GOT3 (cell line): ENCODE measurements at regions not wholly inside any gene's neighbourhood (a gene's known extent, or its start where the extent isn't known, plus 50 kb on each side); places are given as distances from the start of the nearest gene placed in this dataset.
"Not testable (repeated sequence)": the region's sequence is repeated elsewhere in the genome, so short reads cannot be mapped to it uniquely, and the experiment has no call there.

ENCODE experiments used
- DNase-seq: peaks from one replicate; lab custom pipeline; 2025; ENCODE audit warnings: mixed read lengths; lab: John Stamatoyannopoulos, UW

DNA sequence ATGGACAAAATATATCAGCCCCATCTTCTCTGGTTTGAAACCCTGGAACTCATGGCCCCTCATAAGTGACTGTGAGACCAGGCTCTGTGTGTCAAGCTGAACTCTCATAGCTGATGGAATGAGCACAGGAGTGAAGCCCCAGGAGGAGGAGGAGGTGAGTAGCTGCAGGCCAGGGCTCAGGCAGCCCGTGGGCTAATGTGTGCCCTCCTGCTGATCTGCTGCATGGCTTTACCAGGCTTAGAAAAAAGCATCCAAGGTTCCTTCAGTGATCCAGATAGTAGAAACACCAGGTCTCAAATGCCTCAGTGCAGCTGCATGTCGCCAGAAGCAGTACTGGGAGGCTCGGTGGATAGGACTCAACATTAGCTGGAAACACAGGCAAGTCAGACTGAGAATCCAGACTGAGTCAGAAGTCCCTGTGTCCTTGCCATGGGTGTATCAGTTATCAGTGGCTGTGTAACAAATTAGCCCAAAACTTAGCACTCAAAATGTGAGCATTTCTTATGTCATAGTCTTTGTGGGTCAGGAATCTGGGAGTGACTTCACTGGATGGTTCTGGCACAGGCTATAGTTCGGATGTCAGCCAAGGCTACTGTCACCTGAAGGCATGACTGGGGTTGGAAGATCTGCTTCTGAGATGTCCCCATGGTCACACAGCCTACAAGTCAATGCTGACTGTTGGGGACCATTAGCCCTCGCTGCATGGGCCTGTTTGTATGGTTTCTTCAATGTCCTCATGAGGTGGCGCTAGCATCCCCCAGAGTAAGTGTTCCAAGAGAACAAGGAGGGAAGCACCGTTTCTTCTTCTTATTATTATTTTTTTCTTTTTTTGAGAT is 255.4 kb upstream of the IRF2BP2 start:
- no peak for DNase-seq

DNA sequence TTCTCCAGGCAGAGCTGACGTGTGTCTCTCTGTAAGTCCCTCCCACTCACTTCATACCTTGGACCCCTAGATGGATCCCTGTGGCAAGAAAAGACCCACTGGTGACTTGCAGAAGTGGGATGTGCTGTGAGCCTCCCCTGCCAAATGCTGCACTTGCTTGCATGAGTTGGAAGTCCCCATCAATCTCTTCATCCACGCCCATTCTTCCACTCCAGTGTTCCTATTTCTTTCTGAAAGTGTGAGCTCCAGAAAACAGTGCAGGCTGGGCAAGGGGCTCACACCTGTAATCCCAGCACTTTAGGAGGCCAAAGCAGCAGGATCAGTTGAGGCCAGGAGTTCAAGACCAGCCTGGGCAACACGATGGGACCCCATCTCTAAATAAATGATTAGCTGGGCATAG is 254.1 kb upstream of the IRF2BP2 start:
- DNase-seq, result no peak

DNA sequence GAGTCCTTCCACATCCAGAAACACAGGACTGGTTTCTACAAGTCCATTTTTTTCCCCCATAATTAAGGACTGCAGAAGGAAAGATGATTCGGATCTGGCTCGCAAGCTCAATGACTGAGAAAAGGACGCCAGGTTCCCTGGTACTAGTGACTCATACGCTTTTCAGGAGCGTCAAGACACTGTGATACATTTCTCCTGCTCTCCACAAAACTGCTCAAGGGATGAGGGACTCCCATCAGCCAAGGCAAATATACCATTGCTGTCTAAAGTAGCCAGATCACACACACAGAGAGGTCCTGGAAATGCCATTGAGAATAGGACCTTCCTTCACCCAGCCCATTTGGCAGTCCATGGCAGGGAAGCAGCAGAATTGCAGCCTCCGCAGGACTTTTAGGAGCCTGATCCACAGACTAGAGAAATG is 253.6 kb upstream of the IRF2BP2 start:
- DNase-seq, result no peak

DNA sequence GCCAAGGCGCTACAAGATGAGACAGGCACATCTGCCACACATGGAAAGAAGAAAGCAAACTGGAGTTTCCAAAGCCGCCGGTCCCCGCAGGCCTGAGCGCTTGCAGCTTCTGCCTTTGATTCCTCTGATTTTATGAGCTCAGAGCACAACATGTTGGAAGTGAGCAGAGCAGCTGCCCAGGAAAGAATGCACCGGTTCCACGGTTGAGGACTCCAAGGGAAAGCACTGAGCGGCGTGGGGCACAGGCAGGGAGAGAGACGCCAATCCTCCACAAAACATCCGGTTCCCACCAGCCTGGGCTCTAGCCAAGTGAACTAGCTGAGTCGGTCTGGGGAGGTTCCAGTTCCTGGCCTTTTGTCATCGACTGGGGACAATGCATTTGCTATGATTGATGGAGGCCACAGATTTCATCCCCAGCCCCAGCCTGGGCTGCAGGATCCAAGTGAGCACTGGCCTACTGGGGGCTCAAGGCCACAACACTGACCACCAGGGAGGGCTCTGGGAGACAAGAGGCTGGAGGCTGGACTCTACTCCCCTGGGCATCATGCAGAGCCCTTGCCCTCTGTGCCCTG is 253.1 kb upstream of the IRF2BP2 start:
- no peak for DNase-seq

DNA sequence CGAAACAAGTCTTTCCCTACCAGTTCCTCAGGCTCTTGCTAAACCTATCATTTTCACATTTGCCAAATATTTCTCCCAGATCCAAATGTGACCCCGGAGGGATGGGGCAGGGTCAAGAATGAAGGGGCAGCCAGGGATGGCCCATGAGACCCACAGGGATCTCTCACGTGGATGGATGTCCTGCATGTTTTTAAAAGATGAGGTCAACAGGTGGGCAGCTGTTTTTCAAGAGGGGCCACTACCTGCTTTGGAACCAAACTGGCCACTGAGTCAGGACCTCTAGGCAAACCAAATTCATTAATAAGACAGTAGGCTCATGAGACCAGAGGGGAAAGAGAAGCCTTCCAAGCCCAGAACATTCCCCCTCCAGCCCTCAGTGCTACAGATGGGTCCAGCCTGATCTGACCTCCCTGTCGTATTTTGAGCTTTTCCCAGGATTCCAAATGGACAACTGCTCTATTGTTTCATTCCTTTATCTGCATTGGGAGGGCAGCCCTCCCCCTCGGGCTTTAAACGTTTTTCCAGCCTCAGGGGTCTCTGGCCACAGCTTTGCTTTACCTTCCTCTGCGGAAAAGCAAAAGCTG is 252.5 kb upstream of the IRF2BP2 start:
- DNase-seq, result no peak

DNA sequence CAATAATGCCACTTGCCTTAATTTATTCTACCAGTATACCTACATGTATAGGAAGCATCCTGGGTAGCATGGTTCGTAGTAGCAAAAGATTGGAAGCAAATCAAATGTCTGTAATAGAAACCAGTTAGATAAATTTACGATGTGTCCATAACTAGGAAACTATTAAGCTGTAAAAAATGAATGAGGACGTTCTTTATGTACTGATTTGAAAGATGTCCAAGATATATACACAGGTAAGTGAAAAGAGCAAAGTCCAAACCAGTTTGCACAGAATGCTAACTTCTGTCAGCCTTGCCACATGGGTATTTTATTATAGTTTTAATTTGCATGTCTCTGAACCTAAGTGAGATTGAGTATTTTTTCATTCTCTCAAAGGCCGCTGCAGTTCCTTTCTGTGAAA is 251.8 kb upstream of the IRF2BP2 start:
- DNase-seq, result no peak

DNA sequence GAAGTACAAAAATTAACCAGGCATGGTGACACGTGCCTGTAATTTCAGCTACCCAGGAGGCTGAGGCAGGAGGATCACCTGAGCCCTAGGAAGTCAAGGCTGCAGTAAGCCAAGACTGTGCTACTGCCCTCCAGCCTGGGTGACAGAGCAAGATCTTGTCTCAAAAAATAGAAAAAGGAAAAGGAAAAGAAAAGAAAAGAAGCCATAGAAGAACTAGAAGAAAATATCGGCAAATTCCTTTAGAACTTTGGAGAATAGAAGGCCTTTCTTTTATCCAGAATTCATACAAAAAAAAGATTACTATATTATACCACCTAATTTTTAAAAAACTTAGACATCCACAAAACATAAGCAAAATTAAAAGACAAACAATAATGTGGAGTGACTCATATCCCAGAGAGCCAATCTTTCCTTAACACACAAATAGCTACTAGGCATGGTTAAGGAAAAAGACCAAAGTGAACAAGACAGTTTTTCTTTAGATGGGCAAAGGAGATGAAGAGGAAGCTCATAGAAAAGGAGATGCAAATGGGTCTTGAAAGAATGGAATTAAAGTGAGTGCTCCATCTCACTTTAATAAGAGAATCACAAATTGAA is 251.1 kb upstream of the IRF2BP2 start:
- no peak for DNase-seq

DNA sequence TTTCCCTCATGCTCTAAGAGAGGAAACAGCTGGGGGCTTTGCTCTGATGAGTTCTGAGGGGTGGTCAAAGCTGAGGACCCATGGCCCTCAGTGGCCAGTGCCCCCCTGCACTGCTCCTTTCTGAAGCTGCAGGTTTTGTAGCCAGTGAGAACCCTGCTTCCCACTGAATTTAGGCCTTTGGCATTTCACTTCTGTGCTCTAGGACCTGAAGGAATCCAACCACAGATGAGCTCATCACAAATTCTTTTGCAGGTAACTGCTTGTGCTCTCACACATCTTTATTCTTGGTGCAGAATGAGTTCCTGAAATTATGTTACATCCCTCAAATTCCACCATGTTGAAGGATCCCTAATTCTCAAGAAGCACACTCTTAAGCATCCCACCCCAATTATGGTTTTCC is 248.7 kb upstream of the IRF2BP2 start:
- DNase-seq, result no peak

DNA sequence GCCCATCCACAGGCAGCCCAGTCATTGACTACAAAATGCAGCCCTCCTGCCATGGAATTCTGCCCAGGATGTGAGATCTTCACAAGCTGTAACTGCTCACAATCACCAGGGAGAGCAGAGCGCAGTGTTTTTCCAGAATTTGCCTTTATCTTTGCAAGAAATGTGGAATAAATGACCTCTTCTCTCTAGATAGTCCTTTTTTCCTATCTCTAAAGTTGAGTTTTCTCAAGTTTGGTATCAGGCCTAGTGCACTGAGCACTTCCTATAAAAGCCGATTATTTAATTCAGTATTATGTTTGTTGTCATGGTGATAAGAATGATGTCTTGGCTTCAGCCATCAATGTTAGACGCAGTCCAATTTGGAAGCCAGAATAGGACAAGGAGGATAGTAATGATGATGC is 246.9 kb upstream of the IRF2BP2 start:
- no peak for DNase-seq

DNA sequence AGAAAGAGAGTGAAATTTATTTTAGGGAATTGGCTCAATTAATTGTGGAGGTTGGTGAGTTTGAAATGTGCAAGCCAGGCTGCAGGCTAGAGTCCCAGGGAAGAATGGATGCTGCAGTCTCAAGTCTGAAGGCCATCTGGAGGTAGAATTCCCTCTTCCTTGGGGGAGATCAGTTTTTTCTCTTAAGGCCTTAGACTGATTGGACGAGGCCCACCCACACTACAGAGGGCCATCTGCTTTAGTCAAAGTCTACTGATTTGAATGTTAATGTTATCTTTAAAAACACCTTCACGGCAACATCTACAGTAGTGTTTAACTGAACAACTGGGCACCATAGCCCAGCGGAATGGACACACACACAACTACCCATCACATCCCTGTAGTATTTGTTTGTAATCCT is 245.9 kb upstream of the IRF2BP2 start:
- no peak for DNase-seq

DNA sequence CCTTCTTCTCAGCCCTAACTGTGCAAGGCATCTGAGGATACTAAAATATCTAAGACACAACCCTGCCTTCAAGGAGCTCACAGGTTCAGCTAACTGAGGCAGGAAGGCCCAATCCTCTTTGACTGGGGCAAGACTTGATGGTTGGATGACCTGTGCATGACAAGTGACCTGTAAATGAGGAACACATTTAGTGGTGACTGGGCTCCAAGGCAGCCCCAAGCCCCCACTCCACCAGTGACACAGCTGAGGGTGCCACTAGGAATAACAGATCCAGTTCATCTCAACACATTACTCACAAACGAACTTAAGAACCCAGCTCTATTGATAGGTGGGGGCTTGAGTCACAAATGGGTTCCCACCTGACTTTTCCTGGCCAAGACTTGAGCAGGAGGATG is 244.7 kb upstream of the IRF2BP2 start:
- no peak for DNase-seq

DNA sequence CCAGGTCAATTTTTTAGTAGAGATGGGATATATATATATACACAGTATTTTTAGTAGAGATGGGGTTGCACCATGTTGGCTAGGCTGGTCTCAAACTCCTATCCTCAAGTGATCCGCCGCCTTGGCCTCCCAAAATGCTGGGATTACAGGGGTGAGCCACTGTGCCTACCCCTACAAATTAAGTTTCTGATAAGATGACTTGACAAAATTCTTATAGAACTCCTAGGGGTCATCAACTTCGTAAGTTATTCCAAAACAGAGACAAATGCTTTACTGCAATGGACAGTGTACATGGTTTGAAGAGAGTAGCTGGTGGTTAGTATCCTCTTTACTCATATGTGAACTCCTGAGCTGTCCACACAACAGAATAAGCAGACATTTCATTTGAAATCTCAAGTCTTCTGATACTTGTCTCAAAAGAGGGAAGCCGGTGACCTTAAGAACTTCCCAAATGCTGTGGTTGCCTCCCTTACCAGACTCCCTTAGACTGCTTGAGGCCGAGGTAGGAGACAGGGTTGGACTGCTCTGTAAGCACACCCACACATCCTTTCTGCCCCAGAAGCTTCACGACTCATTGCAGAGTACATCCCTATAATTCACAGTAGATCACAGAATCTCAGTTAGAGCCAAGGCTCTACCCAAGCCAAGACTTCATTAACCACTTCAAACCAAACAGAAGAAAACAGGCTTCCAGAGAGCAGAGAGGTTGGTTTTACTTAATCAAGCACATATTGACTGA is 244.1 kb upstream of the IRF2BP2 start:
- no peak for DNase-seq

DNA sequence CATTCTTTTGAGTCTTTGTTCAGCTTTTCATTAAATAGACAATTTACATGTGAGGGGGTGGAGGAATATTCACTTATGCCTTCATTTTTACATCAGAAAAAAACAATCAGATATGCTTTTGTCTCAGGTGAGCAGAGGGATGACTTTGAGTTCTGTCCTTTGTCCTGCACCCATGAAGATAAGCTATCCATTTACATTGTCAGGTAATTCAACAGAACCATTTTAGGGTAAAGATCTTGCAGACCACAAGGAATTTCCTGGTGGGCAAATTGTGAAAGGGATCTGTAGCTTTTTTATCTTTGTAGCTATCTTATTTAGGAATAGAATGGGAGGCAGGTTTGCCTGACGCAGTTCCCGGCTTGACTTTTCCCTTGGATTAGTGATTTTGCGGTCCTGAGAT is 242.7 kb upstream of the IRF2BP2 start:
- no peak for DNase-seq

DNA sequence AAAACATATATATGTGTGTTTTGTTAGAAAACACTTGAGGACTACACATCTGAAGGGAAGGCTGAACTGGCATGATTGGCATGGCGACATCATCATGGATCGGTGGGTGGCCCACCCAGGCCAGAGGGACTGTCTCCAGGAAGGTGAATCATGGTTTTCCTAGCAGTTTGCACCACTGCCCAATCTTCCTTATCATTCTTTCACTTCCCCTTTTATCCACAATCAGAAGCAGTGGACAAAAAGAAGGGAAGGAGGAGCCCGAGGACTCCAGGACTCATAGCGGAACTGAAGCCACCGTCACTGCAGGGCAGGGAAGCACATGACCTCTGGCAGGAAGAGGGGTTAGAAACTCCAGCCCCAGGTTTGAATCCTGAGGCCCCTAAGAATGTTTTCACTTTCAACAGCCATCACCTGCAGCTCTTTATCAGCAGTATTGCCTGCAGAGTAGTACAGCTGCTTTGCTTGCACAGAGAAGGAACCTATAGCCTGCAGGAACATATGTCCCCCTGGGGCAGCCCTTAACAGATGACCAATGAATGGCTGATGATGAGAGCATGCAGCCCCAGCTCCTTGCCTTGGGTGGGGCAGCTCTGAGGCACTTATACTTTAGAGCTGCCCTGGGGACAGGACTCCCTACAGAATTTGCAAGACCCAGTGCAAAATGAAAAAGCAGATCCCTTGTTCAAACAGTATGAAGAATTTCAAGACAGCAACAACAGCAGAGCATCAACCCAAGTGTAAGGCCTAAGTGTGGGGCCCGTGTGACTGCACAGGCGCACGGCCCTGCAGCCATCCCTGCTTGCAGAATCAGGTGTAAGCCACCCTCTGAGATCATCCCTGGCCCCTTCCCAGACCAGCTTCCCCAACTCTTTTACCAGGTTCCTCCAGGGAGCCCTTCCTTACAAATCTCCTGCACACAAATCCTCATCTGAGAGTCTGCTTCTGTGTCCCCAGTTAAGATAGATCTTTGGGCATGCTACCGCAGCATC is 241.8 kb upstream of the IRF2BP2 start:
- DNase-seq, result no peak

DNA sequence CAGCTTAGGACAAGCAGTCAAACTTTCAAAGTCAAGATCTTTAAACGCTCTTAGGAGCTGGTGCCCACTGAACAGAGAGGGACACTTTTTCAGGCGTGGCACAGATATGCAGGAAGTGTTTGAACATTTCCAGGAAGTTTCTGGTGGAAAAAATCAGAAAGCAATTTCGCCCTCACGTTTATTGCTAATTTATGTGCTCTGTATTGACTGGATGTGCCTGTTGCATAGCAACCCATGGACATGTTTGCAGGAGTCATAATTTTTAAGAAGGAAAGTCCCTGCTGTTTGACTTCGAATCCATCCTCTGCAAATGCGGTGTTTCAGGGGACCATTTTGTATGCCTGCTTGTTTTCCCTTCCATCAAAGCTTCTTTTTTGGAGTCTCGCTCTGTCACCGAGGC is 239.9 kb upstream of the IRF2BP2 start:
- DNase-seq, result no peak

DNA sequence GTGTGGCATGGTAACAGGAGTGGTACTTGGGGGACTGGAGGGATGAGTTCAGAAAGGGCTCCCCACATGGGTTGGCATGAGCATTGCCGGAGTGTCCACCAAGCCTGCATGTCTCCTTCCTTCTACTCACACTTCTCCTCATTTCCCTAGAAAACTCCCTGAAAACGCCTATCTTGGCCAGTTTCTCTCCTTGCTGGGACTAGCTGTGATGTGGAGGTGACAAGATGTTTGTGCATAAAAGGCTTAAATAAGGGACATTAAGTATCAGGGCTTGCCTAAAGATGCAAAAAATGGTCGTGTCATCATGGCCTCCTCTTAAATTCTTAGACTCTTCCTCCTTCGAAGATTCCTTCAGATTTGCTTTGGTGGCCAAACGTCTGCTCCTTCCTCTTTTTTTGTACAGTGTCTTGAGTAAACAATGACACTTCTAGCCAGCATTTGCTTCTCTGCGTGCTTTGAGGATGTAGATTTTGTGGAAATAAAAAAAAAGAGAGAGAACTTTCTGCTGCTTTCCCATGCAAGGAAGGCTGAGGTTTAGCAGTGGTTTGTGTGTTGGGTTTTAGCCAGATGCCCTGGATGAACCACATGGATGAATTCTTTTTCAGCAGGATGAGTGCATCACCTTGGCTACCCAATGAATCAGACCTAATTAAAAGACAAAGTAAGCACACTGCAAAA is 239.1 kb upstream of the IRF2BP2 start:
- no peak for DNase-seq

DNA sequence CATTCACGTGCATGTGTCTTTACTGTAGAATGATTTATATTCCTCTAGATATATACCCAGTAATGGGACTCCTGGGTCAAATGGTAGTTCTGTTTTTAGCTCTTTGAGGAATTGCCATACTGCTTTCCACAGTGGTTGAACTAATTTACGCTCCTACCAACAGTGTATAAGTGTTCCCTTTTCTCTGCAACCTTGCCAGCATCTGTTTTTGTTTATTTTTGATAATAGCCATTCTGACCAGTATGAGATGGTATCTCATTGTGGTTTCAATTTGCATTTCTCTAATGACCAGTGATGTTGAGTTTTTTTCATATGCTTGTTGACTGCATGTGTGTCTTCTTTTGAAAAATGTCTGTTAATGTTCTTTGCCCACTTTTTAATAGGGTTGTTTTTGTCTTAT is 236.8 kb upstream of the IRF2BP2 start:
- not testable (repeated sequence) for DNase-seq

DNA sequence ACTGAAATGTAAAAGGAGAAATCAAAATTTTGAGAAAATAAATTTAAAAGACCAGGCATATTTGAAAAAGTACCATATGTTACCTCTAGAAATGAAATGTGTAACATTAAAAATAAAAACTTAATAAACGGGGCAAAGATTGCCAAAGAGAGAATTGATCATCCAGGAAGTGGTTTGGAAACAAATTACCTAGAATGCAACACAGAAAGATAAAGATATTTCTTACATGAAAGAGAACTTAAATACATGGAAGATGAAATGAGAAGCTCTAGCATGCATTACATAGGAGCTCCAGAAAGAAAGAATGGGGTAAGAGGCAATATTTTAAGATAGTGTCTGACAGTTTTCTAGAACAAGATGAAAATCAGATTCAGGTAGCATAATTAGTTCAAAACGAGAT is 235.9 kb upstream of the IRF2BP2 start:
- DNase-seq, result no peak

DNA sequence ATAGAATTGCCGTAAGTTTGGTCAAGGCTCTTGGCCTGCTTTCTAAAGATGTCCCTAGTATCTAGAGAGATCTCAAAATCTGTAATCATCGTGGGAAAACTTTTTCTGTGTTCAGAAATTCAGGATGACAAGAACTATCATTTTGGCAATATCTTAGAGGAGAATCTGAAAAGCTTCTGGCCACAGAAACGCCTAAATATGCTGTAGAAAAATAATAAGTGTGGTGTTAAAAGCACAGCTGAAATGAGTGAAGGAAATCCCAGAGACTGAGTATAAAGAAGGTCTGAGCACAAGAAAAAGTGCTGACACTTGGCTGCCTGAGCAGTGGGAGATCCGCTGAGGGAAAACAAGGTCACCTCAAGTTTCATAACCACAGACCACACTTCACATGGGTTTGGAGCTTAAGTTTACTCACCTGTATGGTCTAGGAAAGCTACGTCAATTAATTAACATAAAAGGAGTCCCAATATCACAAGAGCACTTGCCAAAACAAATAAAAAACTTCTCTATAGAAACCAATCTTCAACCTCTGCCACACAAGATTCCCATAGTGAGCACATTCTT is 235.2 kb upstream of the IRF2BP2 start:
- no peak for DNase-seq

DNA sequence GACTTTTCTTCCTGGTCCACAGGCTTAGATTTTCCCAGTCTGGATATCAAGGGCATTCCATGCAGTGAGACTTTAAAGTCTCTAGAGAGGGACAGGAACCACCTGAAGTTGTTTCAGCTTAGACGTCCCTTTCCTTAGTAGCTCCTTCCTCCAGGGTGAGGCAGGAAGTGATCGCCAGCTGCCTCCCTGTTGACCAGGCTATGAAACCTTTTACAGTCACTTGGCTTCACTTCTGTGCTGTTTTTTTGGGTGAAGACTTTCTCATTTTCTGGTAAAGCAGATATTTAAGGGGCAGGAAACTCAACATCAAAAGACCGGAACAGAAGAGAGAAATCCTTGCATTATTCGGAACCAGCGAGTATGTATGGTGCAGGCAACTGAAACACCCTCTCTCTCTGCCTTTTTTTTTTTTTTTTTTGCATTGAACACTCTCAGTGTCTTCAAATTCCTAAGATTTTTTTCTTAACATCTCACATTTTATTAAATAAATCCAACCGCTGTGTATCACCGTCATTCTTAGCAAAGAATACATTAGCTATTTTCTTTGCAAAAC is 234.6 kb upstream of the IRF2BP2 start:
- DNase-seq, result no peak
